Activated CD4-positive, alpha-beta memory T cell treated with anti-CD3 and anti-CD28 coated beads, Interleukin-2, amount 10 ng/mL, durations not matched to agents 7 days and 5 days (primary cell): ENCODE measurements at regions not wholly inside any gene's neighbourhood (a gene's known extent, or its start where the extent isn't known, plus 50 kb on each side); places are given as distances from the start of the nearest gene placed in this dataset.
A peak's percentile ranks its signal among the peaks of the same experiment; 100 is the strongest.

ENCODE experiments used
- CTCF ChIA-PET: fragments of 350-600 bp; sonication (Branson Sonifier 250); formaldehyde crosslinking; loops from one replicate; lab custom pipeline; 2021; ENCODE audit warnings: antibody characterized with exemption, inconsistent platforms; lab: Charles Lee
- POLR2A ChIA-PET: fragments of 350-600 bp; sonication (Branson Sonifier 250); formaldehyde crosslinking; loops from one replicate; lab custom pipeline; 2021; ENCODE audit warnings: antibody characterized with exemption; lab: Charles Lee
- DNase-seq: peaks from one replicate; pipeline ENCODE4 v3.0.0-alpha.2; 2020
- H3K27ac Mint-ChIP-seq: one replicate; pipeline ENCODE4 v1.8.0; 2021; ENCODE audit warnings: mild to moderate bottlenecking, mixed read lengths
- H3K27me3 Mint-ChIP-seq: one replicate; pipeline ENCODE4 v1.8.0; 2021; ENCODE audit warnings: mixed read lengths
- H3K36me3 Mint-ChIP-seq: one replicate; pipeline ENCODE4 v1.8.0; 2021; ENCODE audit warnings: low read depth, mixed read lengths
- H3K4me1 Mint-ChIP-seq: one replicate; pipeline ENCODE4 v1.8.0; 2021; ENCODE audit warnings: mixed read lengths
- H3K4me3 Mint-ChIP-seq: one replicate; pipeline ENCODE4 v1.8.0; 2021; ENCODE audit warnings: mild to moderate bottlenecking, mixed read lengths
- H3K9me3 Mint-ChIP-seq: one replicate; pipeline ENCODE4 v1.8.0; 2021; ENCODE audit warnings: mixed read lengths

- Mint-ChIP-seq H3K4me1 (peaks cover 20% of the 10 kb centered on the region), H3K27ac (peak overlapping the region; percentile 89), H3K36me3 (peaks cover 23% of the 10 kb centered on the region), H3K9me3 (peaks cover 28% of the 10 kb centered on the region), H3K4me3 (peak overlapping the region; percentile 47), H3K27me3 (no peaks in the 10 kb centered on the region)
- CTCF ChIA-PET = no interaction called here
- POLR2A ChIA-PET = interaction anchor here (0.8 to 2.8 kb wide), 5 partner anchors 9 to 137 kb away, joined by 3 to 18 read pairs (median 3); partner anchors contain the start of gene DMAC1
- no peak for DNase-seq
Observed at GRCh38 chr9:7936163-7936562, 136.6 kb upstream of the DMAC1 start.

DNA sequence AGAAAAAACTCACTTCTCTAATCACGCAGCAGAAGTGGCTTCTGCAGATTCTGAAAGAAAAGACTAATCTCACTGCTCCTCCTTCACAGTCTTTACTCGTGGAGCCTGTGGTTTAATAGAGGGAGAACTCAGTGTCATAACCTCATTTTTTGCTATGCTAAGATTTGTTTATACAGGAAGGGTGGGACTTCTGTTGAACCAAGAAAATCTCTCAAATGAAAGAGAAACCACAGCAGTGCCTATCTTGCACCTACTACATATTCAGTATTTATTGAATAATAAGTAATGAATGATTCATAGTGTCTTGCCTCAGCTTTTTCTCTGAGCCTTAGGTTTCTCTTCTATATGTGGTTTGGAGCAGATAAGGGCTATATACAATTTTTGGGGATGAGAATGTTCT, 136.1 kb upstream of the DMAC1 start:
- peaks cover 20% of the 10 kb centered on the region for H3K36me3 Mint-ChIP-seq
- ChIA-PET CTCF (no interaction called here), POLR2A (interaction anchor here (0.8 to 2.8 kb wide), 4 partner anchors 8 to 137 kb away, joined by 3 to 18 read pairs (median 5); partner anchors contain the start of gene DMAC1)
- peak overlapping the region; percentile 47 for H3K4me3 Mint-ChIP-seq
- no peaks in the 10 kb centered on the region for H3K27me3 Mint-ChIP-seq
- no peak for DNase-seq
- peaks cover 26% of the 10 kb centered on the region for H3K9me3 Mint-ChIP-seq
- H3K4me1 Mint-ChIP-seq = peaks cover 20% of the 10 kb centered on the region
- H3K27ac Mint-ChIP-seq = peak overlapping the region; percentile 89

DNA sequence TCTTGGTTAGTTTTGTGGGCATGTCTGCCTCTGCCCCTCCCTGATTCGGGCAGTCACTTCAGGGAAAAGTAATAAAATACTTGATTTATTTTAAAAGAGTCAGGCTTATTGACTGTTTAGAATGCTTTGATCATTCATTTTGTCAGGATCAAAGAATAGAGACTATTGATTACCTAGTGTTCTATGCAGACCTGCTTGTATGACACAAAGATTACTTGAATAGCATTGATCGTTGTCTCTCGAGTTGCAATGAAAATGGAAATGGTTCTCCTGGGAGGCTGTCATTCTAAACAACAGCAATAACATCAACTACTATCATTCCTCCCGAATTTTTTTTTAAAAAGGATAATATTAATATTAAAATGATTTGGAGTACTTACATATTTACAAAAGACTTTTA, 133.2 kb upstream of the DMAC1 start:
- Mint-ChIP-seq H3K27ac (no peak overlapping the region), H3K36me3 (peaks cover 6% of the 10 kb centered on the region), H3K27me3 (no peaks in the 10 kb centered on the region), H3K4me1 (peaks cover 20% of the 10 kb centered on the region), H3K9me3 (peaks cover 5% of the 10 kb centered on the region), H3K4me3 (no peak overlapping the region)
- CTCF ChIA-PET = no interaction called here
- POLR2A ChIA-PET = no interaction called here
- DNase-seq = no peak

GRCh38 chr9:7930613-7931012, 131.0 kb upstream of the DMAC1 start:
- no peak for DNase-seq
- no peaks in the 10 kb centered on the region for H3K27me3 Mint-ChIP-seq
- H3K27ac Mint-ChIP-seq = no peak overlapping the region
- CTCF ChIA-PET = no interaction called here
- H3K4me3 Mint-ChIP-seq = no peak overlapping the region
- H3K9me3 Mint-ChIP-seq = peaks cover 2% of the 10 kb centered on the region
- POLR2A ChIA-PET = no interaction called here
- H3K4me1 Mint-ChIP-seq = peaks cover 8% of the 10 kb centered on the region
- H3K36me3 Mint-ChIP-seq = no peaks in the 10 kb centered on the region

GRCh38 chr9:7921545-7922197, 122.1 kb upstream of the DMAC1 start:
- CTCF ChIA-PET = no interaction called here
- H3K27ac Mint-ChIP-seq = no peak overlapping the region
- POLR2A ChIA-PET = no interaction called here

DNA sequence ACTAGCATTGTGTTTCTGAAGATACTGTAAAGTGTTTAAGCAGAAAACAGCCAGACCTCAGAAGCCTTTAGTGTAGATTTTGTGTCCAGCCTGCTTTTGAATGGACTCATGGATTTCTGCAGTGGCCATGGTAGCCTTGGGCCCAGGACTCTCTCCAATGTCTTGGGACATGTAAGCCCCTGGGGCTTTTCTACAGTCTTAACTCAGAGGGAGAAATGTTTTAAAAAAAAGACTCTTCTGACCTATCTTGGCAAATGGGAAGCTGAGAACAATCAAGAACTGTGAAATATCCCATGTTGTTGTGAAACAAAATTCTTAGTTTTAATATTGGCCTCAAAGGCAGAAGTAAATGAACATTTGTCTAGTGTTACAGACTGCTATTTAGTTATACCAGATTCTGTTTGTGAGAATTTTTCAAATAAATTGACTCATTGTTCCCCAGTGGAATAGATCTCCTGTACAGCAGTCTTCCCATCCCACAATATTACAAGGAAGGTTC, 112.5 kb upstream of the DMAC1 start:
- CTCF ChIA-PET = no interaction called here
- no peak for DNase-seq
- no peak overlapping the region for H3K27ac Mint-ChIP-seq
- H3K4me3 Mint-ChIP-seq = no peak overlapping the region
- no peaks in the 10 kb centered on the region for H3K4me1 Mint-ChIP-seq
- no peaks in the 10 kb centered on the region for H3K9me3 Mint-ChIP-seq
- POLR2A ChIA-PET = no interaction called here
- H3K27me3 Mint-ChIP-seq = no peaks in the 10 kb centered on the region
- no peaks in the 10 kb centered on the region for H3K36me3 Mint-ChIP-seq

More at GRCh38 chr9:7921545-7922197, 122.1 kb upstream of the DMAC1 start:
- H3K4me1 Mint-ChIP-seq = no peaks in the 10 kb centered on the region
- H3K9me3 Mint-ChIP-seq = no peaks in the 10 kb centered on the region
- no peak for DNase-seq
- no peaks in the 10 kb centered on the region for H3K36me3 Mint-ChIP-seq
- H3K27me3 Mint-ChIP-seq = no peaks in the 10 kb centered on the region
- H3K4me3 Mint-ChIP-seq = no peak overlapping the region

DNA sequence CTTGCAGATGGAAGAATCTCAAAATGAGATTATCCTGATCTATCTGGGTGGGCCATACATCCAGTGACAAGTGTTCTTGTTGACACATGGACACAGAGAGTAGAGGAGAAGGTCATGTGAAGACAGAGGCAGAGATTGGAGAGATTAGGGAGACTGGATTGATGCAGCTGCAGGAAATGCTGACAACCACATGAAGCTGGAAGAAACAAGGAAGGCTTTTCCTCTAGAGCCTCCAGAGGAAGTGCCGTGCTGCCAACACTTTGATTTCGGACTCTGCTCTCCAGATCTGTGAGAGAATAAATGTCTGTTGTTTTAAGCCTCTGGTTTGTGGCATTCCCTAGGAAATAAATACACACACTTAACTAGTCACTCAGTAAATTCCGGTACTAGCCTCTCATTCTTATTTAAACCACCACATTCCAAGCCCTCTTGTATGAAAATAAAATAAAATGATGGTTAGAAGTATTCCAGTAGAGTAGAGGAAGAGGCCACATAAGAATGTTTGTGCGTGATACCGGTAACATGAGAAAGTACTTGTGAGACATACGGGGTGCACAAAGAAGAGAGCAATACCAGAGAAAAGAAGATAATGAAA, 110.9 kb upstream of the DMAC1 start:
- Mint-ChIP-seq H3K27ac (no peak overlapping the region), H3K4me1 (peaks cover 4% of the 10 kb centered on the region), H3K4me3 (no peak overlapping the region), H3K27me3 (no peaks in the 10 kb centered on the region), H3K36me3 (no peaks in the 10 kb centered on the region), H3K9me3 (no peaks in the 10 kb centered on the region)
- ChIA-PET POLR2A (no interaction called here), CTCF (no interaction called here)
- DNase-seq = no peak

DNA sequence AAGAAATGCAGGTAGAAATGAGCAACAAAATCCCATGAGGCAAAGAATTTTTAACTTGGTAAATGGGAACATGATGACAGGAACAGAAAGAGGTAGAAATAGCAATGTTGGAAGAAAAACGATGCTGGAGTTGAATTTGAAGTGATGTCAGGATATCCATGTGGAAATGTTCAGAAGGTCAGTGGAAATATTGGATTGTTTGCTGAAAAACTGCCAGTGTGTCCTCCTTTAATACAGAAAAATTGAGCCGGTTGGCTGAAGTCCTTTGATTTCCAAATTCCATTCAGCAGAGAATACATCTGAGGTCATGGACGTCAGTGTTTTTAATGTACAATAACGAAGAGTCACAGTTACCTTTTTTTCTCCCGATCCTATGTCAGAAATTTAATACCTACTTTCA, 110.0 kb upstream of the DMAC1 start:
- ChIA-PET CTCF (no interaction called here), POLR2A (no interaction called here)
- Mint-ChIP-seq H3K9me3 (no peaks in the 10 kb centered on the region), H3K4me3 (no peak overlapping the region), H3K36me3 (no peaks in the 10 kb centered on the region), H3K4me1 (peaks cover 4% of the 10 kb centered on the region), H3K27me3 (no peaks in the 10 kb centered on the region), H3K27ac (no peak overlapping the region)
- DNase-seq = no peak

- POLR2A ChIA-PET = no interaction called here
- Mint-ChIP-seq H3K27me3 (no peaks in the 10 kb centered on the region), H3K9me3 (no peaks in the 10 kb centered on the region), H3K4me1 (peaks cover 4% of the 10 kb centered on the region), H3K36me3 (no peaks in the 10 kb centered on the region), H3K27ac (no peak overlapping the region), H3K4me3 (no peak overlapping the region)
- no peak for DNase-seq
- CTCF ChIA-PET = no interaction called here
Observed at GRCh38 chr9:7907551-7908337, 108.2 kb upstream of the DMAC1 start.

- H3K27ac Mint-ChIP-seq = no peak overlapping the region
- H3K27me3 Mint-ChIP-seq = no peaks in the 10 kb centered on the region
- peaks cover 4% of the 10 kb centered on the region for H3K4me1 Mint-ChIP-seq
- DNase-seq = no peak
- H3K9me3 Mint-ChIP-seq = no peaks in the 10 kb centered on the region
- no peaks in the 10 kb centered on the region for H3K36me3 Mint-ChIP-seq
- no peak overlapping the region for H3K4me3 Mint-ChIP-seq
- ChIA-PET POLR2A (no interaction called here), CTCF (no interaction called here)
Observed at GRCh38 chr9:7906783-7907550, 107.4 kb upstream of the DMAC1 start.

DNA sequence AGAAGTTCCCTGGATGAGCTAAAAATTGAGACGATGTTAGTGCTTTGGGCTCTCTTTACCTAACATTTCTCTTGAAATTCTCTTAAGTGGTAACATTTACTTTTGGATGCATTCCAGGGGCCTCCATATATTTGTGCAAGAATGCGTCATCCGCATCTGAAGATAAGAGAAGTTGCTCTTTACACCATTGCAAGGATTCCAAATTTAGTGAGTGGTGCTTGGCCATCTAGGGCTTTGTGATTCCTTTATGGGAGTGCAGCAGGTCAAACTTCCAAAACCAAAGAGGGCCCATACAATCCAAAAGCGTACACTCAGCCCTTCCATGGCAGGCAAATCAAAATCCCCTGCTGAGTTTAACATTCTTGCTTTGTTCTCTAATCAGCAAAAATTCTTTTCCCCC, 102.0 kb upstream of the DMAC1 start:
- Mint-ChIP-seq H3K9me3 (no peaks in the 10 kb centered on the region), H3K27me3 (no peaks in the 10 kb centered on the region), H3K36me3 (no peaks in the 10 kb centered on the region), H3K27ac (no peak overlapping the region), H3K4me3 (no peak overlapping the region), H3K4me1 (no peaks in the 10 kb centered on the region)
- DNase-seq = no peak
- ChIA-PET POLR2A (no interaction called here), CTCF (no interaction called here)

GRCh38 chr9:7900541-7900940, 101.0 kb upstream of the DMAC1 start:
- Mint-ChIP-seq H3K27me3 (no peaks in the 10 kb centered on the region), H3K4me3 (no peak overlapping the region), H3K36me3 (no peaks in the 10 kb centered on the region), H3K27ac (no peak overlapping the region), H3K4me1 (no peaks in the 10 kb centered on the region), H3K9me3 (no peaks in the 10 kb centered on the region)
- ChIA-PET POLR2A (no interaction called here), CTCF (no interaction called here)
- DNase-seq = no peak

GRCh38 chr9:7899753-7900152, 100.2 kb upstream of the DMAC1 start:
- H3K9me3 Mint-ChIP-seq = no peaks in the 10 kb centered on the region
- POLR2A ChIA-PET = no interaction called here
- H3K4me3 Mint-ChIP-seq = no peak overlapping the region
- no peaks in the 10 kb centered on the region for H3K36me3 Mint-ChIP-seq
- H3K27me3 Mint-ChIP-seq = no peaks in the 10 kb centered on the region
- no peak for DNase-seq
- no peaks in the 10 kb centered on the region for H3K4me1 Mint-ChIP-seq
- no peak overlapping the region for H3K27ac Mint-ChIP-seq
- CTCF ChIA-PET = no interaction called here
